ENCODE measurements at regions not wholly inside any gene's neighbourhood (a gene's known extent, or its start where the extent isn't known, plus 50 kb on each side); places are given as distances from the start of the nearest gene placed in this dataset.
A peak's percentile ranks its signal among the peaks of the same experiment; 100 is the strongest.
"Not testable (repeated sequence)": the region's sequence is repeated elsewhere in the genome, so short reads cannot be mapped to it uniquely, and the experiment has no call there.

- Histone ChIP-seq H3K4me1 (ENCODE audit: control insufficient read depth, insufficient read depth, low read length) (no peaks in the 10 kb centered on the region), H3K9ac (ENCODE audit: low read depth, low read length) (no peak overlapping the region), H3K27me3 (ENCODE audit: control insufficient read depth, insufficient read depth, low read length) (no peaks in the 10 kb centered on the region), H3K4me3 (ENCODE audit: low read length) (no peak overlapping the region), H3K36me3 (ENCODE audit: insufficient read depth, low read length) (no peaks in the 10 kb centered on the region), H3K4me2 (ENCODE audit: low read length) (no peak overlapping the region), H3K9me3 (replicated peaks; ENCODE audit: low read length) (no peaks in the 10 kb centered on the region)
Observed at GRCh38 chr21:23119491-23119890, 2121.3 kb downstream of the NCAM2 start.

- Histone ChIP-seq H3K4me2 (ENCODE audit: low read length) (no peak overlapping the region), H3K36me3 (ENCODE audit: insufficient read depth, low read length) (no peaks in the 10 kb centered on the region), H3K9ac (ENCODE audit: low read depth, low read length) (no peak overlapping the region), H3K9me3 (replicated peaks; ENCODE audit: low read length) (no peaks in the 10 kb centered on the region), H3K4me1 (ENCODE audit: control insufficient read depth, insufficient read depth, low read length) (no peaks in the 10 kb centered on the region), H3K4me3 (ENCODE audit: low read length) (no peak overlapping the region), H3K27me3 (ENCODE audit: control insufficient read depth, insufficient read depth, low read length) (no peaks in the 10 kb centered on the region)
Observed at GRCh38 chr21:23127973-23128372, 2129.8 kb downstream of the NCAM2 start.

GRCh38 chr21:23130308-23130707 lies 2132.1 kb downstream of the NCAM2 start:
- Histone ChIP-seq H3K4me3 (ENCODE audit: low read length) (no peak overlapping the region), H3K4me1 (ENCODE audit: control insufficient read depth, insufficient read depth, low read length) (no peaks in the 10 kb centered on the region), H3K9me3 (replicated peaks; ENCODE audit: low read length) (no peaks in the 10 kb centered on the region), H3K27me3 (ENCODE audit: control insufficient read depth, insufficient read depth, low read length) (no peaks in the 10 kb centered on the region), H3K36me3 (ENCODE audit: insufficient read depth, low read length) (no peaks in the 10 kb centered on the region), H3K9ac (ENCODE audit: low read depth, low read length) (no peak overlapping the region), H3K4me2 (ENCODE audit: low read length) (no peak overlapping the region)

- H3K27me3 ChIP-seq (ENCODE audit: control insufficient read depth, insufficient read depth, low read length), result no peaks in the 10 kb centered on the region
- no peaks in the 10 kb centered on the region for H3K9me3 ChIP-seq (replicated peaks; ENCODE audit: low read length)
- no peak overlapping the region for H3K4me3 ChIP-seq (ENCODE audit: low read length)
- H3K9ac ChIP-seq (ENCODE audit: low read depth, low read length), result no peak overlapping the region
- no peak overlapping the region for H3K4me2 ChIP-seq (ENCODE audit: low read length)
- no peaks in the 10 kb centered on the region for H3K4me1 ChIP-seq (ENCODE audit: control insufficient read depth, insufficient read depth, low read length)
- no peaks in the 10 kb centered on the region for H3K36me3 ChIP-seq (ENCODE audit: insufficient read depth, low read length)
Observed at GRCh38 chr21:23131177-23131576, 2133.0 kb downstream of the NCAM2 start.

GRCh38 chr21:23138797-23139196 lies 2140.6 kb downstream of the NCAM2 start:
- Histone ChIP-seq H3K36me3 (ENCODE audit: insufficient read depth, low read length) (no peaks in the 10 kb centered on the region), H3K9ac (ENCODE audit: low read depth, low read length) (no peak overlapping the region), H3K4me2 (ENCODE audit: low read length) (no peak overlapping the region), H3K9me3 (replicated peaks; ENCODE audit: low read length) (no peaks in the 10 kb centered on the region), H3K4me3 (ENCODE audit: low read length) (no peak overlapping the region), H3K27me3 (ENCODE audit: control insufficient read depth, insufficient read depth, low read length) (no peaks in the 10 kb centered on the region), H3K4me1 (ENCODE audit: control insufficient read depth, insufficient read depth, low read length) (no peaks in the 10 kb centered on the region)

GRCh38 chr21:23152130-23152529 lies 2153.9 kb downstream of the NCAM2 start:
- no peak overlapping the region for H3K4me2 ChIP-seq (ENCODE audit: low read length)
- H3K36me3 ChIP-seq (ENCODE audit: insufficient read depth, low read length), result no peaks in the 10 kb centered on the region
- H3K4me3 ChIP-seq (ENCODE audit: low read length), result no peak overlapping the region
- H3K4me1 ChIP-seq (ENCODE audit: control insufficient read depth, insufficient read depth, low read length), result no peaks in the 10 kb centered on the region
- no peaks in the 10 kb centered on the region for H3K9me3 ChIP-seq (replicated peaks; ENCODE audit: low read length)
- no peak overlapping the region for H3K9ac ChIP-seq (ENCODE audit: low read depth, low read length)
- no peaks in the 10 kb centered on the region for H3K27me3 ChIP-seq (ENCODE audit: control insufficient read depth, insufficient read depth, low read length)

DNA sequence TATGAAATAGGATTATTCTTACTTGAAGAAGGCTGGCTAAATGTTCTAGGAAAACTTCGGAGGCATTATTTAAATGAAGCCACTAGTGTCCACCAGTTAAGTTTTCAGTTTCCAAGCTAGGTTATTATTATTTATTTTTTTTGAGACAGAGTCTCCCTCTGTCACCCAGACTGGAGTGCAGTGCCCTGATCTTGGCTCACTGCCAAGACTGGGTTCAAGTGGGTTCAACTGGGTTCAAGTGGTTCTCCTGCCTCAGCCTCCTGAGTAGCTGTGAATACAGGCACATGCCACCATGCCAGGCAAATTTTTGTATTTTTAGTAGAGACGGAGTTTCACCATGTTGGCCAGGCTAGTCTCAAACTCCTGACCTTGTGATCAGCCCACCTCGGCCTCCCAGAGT lies 2155.6 kb downstream of the NCAM2 start:
- H3K4me1 ChIP-seq (ENCODE audit: control insufficient read depth, insufficient read depth, low read length); H3K9ac ChIP-seq (ENCODE audit: low read depth, low read length); H3K9me3 ChIP-seq (replicated peaks; ENCODE audit: low read length); H3K36me3 ChIP-seq (ENCODE audit: insufficient read depth, low read length); H3K4me2 ChIP-seq (ENCODE audit: low read length); H3K27me3 ChIP-seq (ENCODE audit: control insufficient read depth, insufficient read depth, low read length); H3K4me3 ChIP-seq (ENCODE audit: low read length): not testable (repeated sequence)

DNA sequence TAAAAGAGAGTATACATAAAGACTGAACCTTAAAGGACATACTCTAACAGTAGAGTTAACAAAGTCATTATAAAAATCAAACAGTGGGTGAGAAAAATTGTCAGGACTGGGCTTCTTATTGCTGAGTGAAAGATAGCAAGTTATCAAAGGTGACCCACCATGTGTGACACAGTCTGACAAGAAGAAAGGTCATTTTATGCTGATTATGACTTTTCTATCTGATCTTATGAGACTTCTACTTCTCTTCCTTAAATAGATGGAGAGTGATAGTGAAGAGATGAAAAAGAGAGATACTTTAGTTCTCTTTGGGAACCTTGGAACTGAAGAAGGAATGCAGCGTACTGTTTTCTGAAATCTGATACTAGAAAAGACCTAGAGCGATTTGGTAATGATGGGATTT lies 2157.1 kb downstream of the NCAM2 start:
- no peaks in the 10 kb centered on the region for H3K4me1 ChIP-seq (ENCODE audit: control insufficient read depth, insufficient read depth, low read length)
- no peak overlapping the region for H3K4me3 ChIP-seq (ENCODE audit: low read length)
- no peaks in the 10 kb centered on the region for H3K27me3 ChIP-seq (ENCODE audit: control insufficient read depth, insufficient read depth, low read length)
- H3K9ac ChIP-seq (ENCODE audit: low read depth, low read length), result no peak overlapping the region
- no peaks in the 10 kb centered on the region for H3K36me3 ChIP-seq (ENCODE audit: insufficient read depth, low read length)
- no peaks in the 10 kb centered on the region for H3K9me3 ChIP-seq (replicated peaks; ENCODE audit: low read length)
- H3K4me2 ChIP-seq (ENCODE audit: low read length), result no peak overlapping the region

DNA sequence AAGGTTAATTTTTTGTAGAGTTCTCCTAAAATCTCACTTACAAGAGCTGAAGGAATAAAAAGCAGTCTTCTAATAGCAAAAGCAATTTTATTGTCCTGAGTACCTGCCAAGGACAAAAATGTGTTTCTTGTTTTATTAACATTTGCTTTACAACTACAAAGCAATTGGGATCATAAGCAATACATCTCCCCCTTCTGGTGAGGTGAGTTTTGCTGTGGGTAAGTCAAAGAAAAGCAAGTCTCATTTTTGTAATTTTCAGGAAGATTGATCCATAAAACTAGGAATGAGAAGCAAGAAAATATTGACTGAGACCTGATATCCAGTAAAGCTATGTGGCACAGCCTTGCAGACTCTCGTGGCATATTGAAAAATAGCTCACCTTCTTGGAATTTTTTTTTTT lies 2162.7 kb downstream of the NCAM2 start:
- Histone ChIP-seq H3K36me3 (ENCODE audit: insufficient read depth, low read length) (no peaks in the 10 kb centered on the region), H3K4me2 (ENCODE audit: low read length) (no peak overlapping the region), H3K4me1 (ENCODE audit: control insufficient read depth, insufficient read depth, low read length) (peaks cover 9% of the 10 kb centered on the region), H3K9ac (ENCODE audit: low read depth, low read length) (no peak overlapping the region), H3K4me3 (ENCODE audit: low read length) (no peak overlapping the region), H3K9me3 (replicated peaks; ENCODE audit: low read length) (no peaks in the 10 kb centered on the region), H3K27me3 (ENCODE audit: control insufficient read depth, insufficient read depth, low read length) (no peaks in the 10 kb centered on the region)

DNA sequence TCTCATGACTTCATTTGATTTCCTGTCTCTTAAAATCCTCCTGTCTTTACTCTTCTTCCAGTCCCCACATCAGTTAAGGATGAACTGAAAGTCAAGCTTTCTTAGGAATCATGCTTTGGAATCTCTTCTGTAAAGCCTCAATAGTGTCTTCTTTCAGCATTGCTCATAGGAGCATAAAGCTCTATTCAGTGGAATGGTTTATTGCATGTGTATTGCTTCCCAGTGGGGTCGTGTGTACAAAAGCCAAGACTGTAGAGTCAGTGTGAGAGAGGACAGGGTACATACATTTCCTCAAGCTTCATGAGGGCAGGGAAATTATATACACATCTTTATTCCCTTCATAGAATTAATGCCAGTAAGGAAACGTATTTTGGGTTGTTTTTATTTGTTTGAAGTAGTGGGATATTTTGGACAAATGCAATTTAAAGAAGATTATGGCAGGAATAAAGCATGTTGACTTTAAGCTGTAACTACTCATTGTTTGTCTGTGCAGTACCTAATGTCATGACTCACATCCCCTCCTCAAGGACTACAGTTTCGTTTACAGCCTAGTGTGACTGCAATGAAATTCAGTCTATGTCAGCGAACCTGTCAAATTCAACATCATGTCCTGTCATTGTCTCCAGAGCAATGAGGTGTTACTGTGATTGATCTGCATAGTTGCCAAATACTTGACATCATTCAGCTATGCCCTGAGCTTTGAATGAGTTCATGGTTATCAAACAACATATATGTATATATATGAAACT lies 2164.2 kb downstream of the NCAM2 start:
- Histone ChIP-seq H3K36me3 (ENCODE audit: insufficient read depth, low read length) (no peaks in the 10 kb centered on the region), H3K27me3 (ENCODE audit: control insufficient read depth, insufficient read depth, low read length) (no peaks in the 10 kb centered on the region), H3K4me1 (ENCODE audit: control insufficient read depth, insufficient read depth, low read length) (peaks cover 9% of the 10 kb centered on the region), H3K9me3 (replicated peaks; ENCODE audit: low read length) (no peaks in the 10 kb centered on the region), H3K9ac (ENCODE audit: low read depth, low read length) (no peak overlapping the region), H3K4me3 (ENCODE audit: low read length) (no peak overlapping the region), H3K4me2 (ENCODE audit: low read length) (peak overlapping the region; percentile 22)
